IPS-NIHi7 (cell line): ENCODE measurements at regions not wholly inside any gene's neighbourhood (a gene's known extent, or its start where the extent isn't known, plus 50 kb on each side); places are given as distances from the start of the nearest gene placed in this dataset.

Experiments used
- DNase-seq: peaks from one replicate; pipeline ENCODE4 v3.0.0; 2012; ENCODE audit warnings: mixed read lengths; ENCODE audit errors: extremely low spot score

DNA sequence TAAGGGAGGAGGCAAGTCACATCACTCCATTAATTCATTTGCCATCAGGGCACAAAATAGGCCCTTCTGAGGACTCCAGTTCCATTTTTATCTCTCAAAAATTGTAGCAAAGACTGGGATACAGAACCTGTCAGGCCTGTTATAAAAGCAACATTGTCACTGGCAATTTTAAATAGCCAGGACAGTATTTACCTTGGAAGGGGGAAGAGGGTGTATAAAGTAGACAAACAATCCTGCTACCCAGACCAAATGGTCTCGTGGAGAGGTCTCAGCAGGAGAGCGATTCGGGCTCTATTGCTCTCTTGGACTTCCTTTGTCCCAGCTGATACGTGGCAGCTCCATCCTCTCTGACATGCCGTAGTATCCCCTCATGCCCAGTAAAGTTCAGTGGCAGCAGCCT, 740.3 kb upstream of the HS6ST1 start:
- DNase-seq, result no peak

DNA sequence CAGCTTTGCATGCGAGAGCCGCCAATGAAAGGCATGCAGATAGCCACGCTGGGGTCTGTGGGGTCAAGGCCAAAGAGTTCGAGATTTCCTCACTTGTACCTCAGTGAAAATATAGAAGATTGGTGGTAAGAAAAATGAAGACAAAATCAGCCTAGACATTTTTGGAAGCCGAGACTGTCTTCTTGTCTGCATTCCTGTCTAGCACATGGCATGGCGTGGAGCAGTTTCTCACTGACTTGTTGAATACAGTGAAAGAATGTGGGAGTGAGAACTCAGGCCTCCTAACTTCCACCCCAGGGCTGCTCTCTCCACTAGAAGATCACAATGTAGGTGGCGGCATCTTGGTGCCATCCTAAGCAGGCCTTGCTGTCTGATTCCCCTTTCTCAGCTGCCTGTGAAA, 740.8 kb upstream of the HS6ST1 start:
- DNase-seq, result no peak

DNA sequence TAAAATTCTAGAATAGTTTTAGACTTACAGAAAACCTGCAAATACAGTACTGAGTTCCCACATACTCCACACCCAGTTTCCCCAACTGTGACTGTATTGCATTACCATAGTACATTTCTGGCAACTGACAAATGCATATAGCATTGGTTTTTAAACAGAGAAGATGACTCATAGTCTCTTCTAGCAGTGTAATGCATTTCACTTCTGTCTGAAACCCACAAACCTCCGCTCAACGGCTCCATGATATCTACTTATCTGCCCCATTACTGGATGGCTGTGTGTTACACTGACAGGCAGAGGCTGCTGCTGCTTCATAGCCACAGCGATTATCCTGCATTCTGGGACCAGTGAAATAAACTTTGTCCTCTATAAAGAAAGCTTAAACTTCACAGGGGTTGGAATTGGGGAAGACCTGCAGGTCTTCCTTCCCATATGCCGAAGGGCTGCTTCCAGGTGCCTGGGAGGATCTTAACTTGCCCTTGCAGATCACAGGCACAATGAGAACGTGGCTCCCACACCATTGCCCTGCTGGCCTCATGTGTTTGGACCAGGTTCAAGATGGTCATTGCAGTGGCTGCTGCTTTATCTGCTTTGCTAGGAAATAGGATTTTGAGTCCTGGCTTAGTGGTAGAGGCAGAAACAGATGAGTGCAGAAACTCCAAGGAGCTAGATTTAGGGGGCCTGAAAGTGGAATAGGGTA, 742.6 kb upstream of the HS6ST1 start:
- DNase-seq, result no peak

DNA sequence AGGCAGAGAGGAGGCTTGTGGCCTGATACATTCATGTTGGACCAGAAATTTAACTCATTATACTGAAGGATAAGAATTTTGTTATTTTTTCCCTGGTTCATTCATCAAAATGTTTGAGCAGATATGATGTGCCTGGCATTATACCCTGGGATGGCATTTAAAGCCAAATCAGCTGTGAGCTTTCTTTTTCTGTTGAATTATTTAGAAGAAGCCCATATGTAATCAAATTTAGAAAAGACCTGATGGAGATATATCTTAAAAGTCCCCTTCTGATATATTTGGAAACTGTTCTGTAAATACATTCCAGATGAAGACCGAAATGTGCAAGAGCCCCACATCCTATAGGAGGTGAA, 743.1 kb upstream of the HS6ST1 start:
- DNase-seq, result no peak

DNA sequence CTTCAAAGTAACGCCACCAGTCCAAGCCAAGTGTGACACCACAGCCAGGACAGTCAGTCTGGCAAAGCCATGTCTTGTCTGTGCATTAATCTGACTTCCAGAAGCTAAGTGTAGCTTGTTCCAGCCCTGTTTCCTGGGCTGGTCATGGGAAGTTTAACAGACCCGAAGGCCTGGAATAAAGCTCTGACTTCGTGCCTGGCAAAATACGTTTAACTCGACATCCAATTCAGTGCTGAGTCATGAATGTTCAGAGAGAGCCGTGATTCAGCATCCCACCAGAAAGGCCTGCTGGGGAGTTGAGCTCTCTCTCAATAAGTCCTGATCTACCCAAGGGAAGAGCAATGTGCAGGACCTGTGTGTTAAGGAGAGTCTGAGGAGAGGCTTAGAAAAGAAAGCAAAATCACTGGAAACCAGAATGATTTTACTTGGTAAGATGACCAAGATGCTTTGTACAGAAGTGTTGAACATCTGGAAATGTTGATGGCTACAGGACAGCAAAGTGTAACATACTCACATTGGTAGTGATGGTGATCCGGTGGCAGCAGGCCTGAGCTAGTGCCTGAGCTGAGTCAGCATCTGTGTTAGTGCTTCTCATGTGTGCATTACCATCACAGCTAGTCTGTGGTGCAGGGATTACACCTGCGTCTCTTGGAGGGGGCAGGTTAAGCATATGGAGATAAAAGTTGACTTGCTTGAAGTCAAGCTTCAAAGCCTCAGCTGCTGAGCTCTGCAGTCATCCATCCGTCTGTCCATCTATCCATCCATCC, 743.7 kb upstream of the HS6ST1 start:
- no peak for DNase-seq

DNA sequence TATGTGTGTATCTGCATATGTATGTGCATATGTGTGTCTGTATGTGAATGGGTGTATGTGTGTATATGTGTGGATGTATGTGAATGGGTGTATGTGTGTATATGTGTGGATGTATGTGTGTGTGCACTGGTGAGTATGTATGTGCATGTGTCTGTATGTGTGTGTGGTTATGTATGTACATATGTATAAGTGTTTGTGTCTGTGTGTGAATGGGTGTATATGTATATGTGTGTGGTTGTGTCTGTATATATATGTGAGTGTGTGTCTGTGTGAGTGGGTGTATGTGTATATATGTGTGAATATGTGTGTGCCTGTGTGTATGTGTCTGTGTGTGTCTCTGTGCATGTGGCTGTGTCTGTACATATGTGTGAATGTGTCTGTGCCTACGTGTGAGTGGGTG, 748.4 kb upstream of the HS6ST1 start:
- DNase-seq, result no peak

DNA sequence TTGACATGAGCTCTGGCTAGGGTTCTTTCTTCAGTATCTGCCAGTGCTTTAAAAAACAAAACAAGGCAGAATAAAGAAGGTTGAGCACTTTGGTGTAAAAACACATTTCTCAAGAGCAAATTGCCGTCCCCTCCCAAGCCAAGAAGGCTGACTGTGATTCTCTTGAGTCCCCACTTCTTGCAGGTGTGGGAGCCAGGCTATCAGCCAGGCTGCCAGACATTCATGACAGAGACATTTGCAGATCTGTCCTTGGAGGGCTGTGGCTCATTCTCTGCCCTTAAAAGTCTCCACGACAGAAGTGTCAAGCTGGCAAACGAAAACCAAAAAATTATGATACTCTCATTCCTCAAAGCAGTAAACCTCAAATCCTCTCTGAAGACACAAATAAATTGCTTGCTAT, 749.3 kb upstream of the HS6ST1 start:
- DNase-seq, result no peak

DNA sequence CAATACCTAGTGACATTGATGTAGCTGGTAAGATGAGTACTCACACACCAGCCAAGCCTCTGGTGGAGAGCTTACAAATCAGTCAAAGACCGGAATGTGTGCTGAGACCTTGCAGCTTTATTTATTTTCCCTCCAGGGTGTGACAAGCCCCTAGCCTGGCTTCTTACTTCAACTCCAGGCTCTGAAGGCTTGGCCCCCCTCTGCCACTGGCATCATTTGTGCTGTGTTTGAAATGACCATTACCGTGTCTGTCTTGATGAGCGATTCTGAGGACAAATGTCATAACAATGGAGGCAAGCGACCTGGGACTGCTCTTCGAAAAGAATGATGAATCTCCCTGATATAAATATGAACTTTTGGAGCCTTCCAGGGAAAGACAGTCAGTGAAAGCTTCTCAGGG, 749.9 kb upstream of the HS6ST1 start:
- DNase-seq, result no peak

DNA sequence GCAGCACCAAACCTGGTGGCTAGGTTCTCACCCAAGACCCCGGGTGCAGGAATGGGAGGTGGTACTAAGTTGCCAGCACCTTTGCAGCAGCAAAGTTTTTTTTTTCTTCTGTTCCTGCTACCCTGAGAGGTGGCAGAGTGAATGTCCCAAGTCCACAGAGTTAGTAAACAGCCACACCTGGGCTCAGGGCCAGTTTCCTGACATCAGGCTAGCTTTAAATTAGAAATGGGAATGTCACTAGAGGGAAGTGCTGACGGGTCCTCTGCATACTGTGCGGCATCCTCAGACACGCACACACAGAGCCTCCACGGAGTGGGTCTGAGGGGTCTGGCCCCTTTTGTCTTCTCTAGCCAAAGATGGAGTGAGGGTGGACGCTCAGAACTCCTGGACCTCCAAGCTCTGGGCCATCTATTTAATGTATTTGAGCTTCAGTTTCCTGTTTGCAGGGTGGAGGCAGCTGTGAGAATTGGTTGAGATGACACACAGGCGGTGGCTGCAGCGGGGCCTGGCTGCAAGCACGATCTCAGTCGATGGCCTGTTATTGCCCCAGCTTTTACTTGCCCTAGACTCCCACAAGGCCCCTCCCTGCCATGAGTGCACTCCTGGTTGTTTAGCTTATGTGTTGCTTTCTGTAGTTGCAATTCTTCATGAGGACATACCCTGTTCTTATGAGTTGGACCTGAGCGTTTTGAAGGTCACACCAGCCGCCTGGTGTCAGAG, 751.4 kb upstream of the HS6ST1 start:
- no peak for DNase-seq

DNA sequence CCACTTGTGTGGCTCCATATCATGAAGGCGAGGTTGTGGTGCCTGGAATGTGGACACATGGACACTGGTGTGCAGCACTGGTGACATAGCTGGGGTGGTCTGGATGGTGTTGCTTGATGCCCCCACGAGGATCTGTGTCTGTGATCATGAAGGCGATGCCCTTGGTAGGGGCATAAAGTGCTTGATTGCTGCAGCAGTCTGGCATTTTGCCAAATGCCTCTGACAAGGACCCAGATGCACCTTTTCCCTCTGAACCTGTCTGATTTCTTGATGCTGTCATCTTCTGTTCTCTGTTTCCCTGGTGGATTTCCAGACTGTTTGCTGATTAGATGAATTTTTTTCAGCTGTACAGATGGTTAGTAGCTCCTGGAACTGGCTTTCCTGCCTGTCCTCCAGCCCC, 752.0 kb upstream of the HS6ST1 start:
- no peak for DNase-seq

DNA sequence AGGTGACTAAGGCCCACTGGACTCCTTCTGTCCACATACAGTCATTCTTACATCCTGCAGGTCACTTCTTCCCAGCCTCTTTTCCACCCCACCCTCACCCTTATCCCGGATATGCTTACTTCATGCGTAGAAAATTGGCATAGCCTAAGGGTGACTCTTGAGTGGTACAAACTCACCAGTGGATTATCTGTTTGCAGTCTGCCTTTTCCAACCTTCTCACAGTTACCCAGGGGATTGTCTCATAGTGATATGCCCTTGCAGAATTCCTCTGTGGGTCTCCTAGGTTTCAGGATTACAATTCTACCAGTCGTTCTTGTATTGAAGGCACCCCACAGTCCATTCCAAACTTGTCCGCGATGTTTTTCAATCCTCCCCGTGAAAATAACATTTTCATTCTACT, 752.9 kb upstream of the HS6ST1 start:
- DNase-seq, result no peak

DNA sequence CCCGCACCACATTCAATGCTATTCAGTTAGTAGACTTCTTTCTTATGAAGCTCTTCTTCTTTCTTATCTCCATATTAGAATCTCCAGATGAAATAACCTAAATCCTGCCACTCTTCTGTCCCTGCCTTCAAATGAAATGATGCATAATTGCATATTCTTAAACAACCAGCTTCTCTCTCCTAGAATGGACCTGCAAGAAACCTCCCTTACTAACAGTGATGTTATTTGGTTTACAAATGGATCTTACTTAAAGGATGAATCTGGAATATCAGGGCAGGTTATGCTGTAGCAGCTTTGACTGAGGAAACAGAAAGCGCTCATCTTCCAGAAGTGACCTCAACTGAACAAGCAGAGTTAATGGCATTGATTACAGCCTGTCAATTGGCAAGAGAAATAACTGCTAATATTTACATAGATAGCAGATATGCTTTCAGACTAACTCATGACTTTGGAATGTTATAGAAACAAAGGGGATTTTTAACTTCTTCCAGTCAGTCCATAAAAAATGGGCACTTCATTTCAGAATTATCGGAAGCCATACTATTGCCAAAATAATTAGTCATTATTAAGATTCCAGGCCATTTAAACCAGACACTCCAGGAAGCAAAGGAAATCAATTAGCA, 755.7 kb upstream of the HS6ST1 start:
- DNase-seq, result no peak

DNA sequence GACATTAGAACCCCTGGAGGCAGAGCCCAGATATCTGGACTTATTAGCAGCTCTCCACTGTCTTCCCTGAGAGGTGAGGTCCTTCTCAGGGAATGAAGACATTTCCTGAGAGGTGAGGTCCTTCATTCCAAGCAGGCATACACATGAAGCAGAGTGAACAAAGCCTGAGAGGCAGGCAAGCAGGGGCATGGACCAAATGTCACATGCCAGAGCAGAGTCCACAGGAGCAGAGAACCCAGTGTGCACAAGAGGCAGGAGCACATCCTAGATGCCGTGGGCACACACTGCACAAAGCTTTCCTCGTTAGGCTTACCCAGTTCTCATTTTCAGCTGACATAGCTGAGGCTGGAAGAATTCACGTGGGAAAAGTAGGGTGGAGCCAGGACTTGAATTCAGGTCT, 759.9 kb upstream of the HS6ST1 start:
- no peak for DNase-seq

DNA sequence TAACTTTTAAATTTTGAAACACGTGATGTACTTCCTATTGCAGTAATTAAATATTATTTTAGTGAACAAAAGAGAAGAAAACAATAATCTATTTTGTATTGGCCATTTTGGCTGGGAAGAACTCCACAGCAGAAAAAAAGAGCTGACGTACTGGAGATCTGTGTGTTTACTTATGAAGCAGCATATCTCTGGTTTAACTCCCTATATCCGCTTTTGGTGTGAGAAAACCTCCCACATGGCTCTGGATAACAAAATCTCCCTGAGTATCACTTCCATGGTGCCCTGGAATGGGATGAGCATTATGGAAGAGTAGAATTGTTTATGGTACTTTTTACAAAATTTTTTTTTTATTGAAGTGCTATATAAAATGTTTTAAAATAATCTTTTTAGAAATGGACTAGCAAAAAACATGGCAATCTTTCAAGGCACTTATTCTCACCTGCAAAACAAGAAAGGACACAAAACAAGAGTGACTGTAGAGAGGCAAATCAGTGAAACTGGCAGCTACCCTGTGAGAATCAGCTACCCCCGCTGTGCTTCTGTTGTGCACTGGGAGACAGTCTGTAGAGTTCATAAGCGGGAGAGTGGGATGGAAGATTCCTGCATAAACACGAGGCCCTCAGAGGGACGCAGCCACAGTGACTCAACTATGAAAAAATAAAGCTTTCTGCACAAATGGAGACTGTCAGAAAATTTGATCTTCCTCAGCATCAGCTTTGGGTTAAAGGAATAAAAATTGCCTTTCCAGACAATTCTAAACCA, 762.2 kb upstream of the HS6ST1 start:
- DNase-seq, result no peak

DNA sequence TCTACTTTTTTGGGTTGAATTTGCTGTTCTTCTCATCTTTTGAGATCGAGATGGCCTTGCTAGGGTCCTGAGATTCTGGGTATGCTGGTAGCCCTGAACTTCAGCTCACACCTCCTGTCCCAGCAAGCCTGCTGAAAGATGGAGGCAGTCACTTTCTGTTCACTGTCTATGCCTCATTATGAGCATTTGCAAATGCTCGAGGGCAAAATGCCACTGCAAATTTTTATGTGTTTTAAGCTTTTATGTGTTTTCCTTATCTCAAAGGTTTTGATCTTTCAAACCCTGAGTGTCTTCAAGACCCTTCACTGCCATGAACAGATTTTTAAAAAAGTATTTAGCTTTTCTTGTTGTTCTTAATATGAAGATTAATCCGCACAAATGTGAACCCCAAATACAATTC, 766.7 kb upstream of the HS6ST1 start:
- DNase-seq, result no peak

DNA sequence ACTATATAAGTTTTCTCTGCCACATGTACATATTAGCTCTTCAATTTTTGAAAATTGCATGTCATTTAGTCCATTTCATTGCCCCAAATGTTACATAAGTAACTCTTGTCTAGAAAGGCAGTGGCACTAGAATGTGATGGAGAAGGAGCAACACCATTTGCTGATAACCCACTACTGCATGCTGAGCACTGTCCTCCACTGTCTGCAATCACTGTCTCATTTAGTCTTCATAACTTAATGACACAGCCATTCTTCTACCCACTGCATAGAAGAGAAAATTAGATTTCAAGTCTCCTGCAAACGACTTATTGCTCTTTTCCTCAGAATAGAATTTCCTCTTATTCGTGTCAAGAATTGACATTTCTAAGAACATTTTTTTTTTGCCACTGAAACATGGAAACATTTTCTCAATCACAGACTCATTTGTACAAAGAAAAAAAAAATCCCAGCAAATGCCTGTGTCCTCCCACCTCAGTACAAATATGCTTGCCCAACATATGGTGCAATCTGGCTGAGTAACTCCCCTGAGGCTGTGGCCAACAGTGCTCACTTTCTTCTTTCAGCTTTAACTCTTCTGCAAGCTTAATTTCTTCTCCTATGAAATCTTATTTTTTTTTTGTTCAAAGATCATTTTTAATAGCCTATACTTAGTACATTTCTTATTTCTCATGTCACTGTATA, 768.6 kb upstream of the HS6ST1 start:
- no peak for DNase-seq

DNA sequence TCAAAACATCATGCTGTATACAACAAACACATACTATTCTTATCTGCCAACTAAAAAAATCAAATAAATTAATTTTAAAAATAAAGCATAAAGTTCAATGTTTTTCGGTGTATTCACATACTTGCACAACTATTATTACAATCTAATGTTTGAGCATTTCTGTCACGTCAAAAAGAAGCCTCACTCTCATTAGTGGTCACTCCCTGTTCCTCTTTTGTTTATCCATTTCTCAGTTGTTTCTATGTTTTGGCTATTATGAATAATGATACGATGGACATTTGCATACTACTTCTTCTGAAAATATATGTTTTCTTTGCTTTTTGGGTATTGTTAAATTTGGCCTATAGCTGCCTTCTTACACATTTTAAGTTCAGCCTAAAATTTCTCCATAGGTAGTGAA, 773.0 kb upstream of the HS6ST1 start:
- DNase-seq, result no peak

DNA sequence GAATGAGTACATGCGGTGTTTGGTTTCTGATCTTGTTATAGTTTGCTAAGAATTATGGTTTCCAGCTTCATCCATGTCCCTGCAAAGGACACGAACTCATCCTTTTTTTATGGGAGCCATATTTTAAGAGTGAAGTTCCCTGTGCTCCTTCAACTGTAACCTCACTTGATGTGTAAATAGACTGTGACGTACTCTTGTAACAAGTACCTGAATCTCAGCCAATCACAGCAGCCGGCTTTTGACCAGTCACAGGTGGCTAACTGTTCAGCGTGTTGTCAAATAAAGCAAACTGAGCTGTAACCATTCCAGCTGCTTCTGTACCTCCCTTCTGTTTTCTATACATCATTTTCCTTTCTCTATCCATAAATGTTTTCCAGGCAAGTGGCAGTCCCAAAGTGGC, 774.3 kb upstream of the HS6ST1 start:
- no peak for DNase-seq

DNA sequence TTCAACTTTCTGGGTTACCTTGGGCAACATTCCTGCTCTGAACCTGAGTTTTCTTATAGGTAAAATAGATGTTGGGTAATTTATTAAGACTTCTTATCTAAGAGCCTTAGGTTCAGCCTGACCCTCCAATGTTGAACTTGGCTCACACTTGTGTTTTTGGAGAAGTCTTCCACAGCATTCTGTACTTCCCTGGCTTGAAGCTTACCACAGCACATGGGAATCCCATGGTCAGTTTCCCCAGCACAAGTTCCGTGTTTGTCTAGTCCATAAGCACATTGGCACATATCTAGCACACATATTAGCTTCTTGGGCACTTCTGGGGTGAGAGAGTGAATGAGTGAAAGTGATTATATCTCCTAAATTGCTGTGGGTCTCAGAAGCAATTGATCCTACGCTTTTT, 782.5 kb upstream of the HS6ST1 start:
- no peak for DNase-seq

DNA sequence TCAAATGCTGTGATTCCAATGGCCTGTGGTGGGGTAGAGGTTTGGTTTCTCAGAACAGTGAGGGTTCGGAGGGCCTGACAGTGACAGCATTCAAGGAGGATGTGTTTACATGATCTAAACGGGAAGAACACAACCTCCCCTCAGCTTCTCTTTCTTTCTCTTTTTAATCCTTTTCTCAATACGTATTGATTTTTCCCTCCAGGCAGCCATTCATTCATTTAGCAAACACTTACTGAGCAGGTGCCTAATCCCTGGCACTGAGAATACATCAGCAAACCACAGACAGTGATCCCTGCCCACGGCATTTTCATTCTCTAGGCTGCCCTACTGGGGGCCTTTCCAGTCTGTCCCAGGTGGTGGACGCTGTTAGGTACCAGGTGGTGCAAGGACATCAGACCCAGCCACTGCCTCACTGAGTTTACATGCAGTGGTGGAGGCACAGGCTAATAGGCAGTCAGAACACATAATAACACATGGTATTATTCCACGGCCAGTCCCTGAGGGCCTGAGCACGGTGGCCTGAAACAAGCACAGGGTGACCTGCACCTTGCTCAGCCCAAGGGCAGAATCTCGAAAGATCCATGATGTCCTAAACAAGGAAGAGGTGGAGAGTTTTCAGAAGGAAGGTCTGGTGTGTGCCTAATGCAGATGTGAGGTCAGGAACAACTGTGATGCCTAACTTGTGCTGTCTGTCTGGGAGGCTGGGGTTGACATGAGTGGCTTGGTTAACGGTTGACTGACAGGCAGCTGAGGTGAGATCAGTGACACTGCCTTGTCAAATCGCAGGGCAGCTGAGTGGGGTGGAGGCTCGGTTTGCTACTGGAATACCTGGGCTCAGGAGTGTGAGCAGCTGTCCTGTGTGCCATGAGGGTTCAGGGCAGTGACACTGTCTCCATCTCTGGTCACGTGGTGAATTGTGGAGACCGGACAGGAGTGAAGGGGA, 785.5 kb upstream of the HS6ST1 start:
- DNase-seq, result no peak
